Retinal pigment epithelial cell (primary cell): ENCODE measurements at regions not wholly inside any gene's neighbourhood (a gene's known extent, or its start where the extent isn't known, plus 50 kb on each side); places are given as distances from the start of the nearest gene placed in this dataset.

Source experiments
- DNase-seq: peaks from one replicate; pipeline ENCODE4 v3.0.0-alpha.2; 2010; ENCODE audit warnings: low read depth
- H3K4me3 ChIP-seq: 2 replicates; pipeline ENCODE4 v1.5.1; 2011; ENCODE audit warnings: mild to moderate bottlenecking, low read length, control low read depth, moderate library complexity
- TF ChIP-seq, protein P1 (sequence below): conservative IDR thresholded peaks from 2 replicates; pipeline ENCODE4 v1.5.1; 2011; ENCODE audit warnings: low read depth, low read length, control low read depth, inconsistent platforms

DNA sequence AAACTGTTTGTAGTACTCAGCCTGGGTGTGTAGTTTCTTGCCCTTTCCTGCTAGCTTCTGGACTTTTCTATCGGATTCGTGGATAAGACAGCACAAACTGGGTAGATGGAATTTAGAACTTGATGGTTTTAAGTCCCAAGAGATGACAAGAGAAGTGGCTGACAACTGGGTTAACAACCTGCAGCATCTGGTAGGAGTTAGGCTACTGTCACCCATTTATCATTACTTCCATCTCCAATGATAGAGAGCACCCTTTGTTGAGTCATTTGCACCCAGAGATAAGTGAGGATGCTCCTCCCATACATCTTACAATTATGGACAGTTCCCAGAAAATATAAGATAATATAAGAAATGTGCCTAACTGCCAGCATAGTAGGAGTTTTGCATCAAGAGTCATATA lies 50.2 kb upstream of the FLRT2 start:
- H3K4me3 ChIP-seq = no peak overlapping the region
- DNase-seq = no peak
- TF ChIP-seq, protein P1, sequence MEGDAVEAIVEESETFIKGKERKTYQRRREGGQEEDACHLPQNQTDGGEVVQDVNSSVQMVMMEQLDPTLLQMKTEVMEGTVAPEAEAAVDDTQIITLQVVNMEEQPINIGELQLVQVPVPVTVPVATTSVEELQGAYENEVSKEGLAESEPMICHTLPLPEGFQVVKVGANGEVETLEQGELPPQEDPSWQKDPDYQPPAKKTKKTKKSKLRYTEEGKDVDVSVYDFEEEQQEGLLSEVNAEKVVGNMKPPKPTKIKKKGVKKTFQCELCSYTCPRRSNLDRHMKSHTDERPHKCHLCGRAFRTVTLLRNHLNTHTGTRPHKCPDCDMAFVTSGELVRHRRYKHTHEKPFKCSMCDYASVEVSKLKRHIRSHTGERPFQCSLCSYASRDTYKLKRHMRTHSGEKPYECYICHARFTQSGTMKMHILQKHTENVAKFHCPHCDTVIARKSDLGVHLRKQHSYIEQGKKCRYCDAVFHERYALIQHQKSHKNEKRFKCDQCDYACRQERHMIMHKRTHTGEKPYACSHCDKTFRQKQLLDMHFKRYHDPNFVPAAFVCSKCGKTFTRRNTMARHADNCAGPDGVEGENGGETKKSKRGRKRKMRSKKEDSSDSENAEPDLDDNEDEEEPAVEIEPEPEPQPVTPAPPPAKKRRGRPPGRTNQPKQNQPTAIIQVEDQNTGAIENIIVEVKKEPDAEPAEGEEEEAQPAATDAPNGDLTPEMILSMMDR = no peak
